ENCODE measurements at regions not wholly inside any gene's neighbourhood (a gene's known extent, or its start where the extent isn't known, plus 50 kb on each side); places are given as distances from the start of the nearest gene placed in this dataset.

- no peaks in the 10 kb centered on the region for H3K4me1 ChIP-seq (ENCODE audit: control insufficient read depth in 2 of 2, insufficient read depth in 2 of 2, low read length in 2 of 2)
- ChIA-PET CTCF (no interaction called here), POLR2A (no interaction called here)
- no peaks in the 10 kb centered on the region for H3K36me3 ChIP-seq (ENCODE audit: control insufficient read depth in 2 of 3, insufficient read depth in 3 of 3, low read length in 3 of 3)
- intact Hi-C loops (cut with micrococcal nuclease), result loop anchor here in 1 of 2 donors (2.0 kb wide), 1 partner anchor 242 kb away; no protein-coding TSS in a partner anchor
- no peaks in the 10 kb centered on the region for H3K9me3 ChIP-seq (ENCODE audit: control insufficient read depth in 2 of 3, low read length in 3 of 3)
- no peak overlapping the region for H3K4me3 ChIP-seq (ENCODE audit: low read length)
- no peak overlapping the region for H3K27ac Mint-ChIP-seq
- no peak for ATAC-seq
- H3K4me1 Mint-ChIP-seq, result no peaks in the 10 kb centered on the region
- H3K27me3 Mint-ChIP-seq, result peaks cover 22 to 41% (median 37%) of the 10 kb centered on the region in 5 donors
- no peak overlapping the region for H3K4me3 Mint-ChIP-seq
- no peak overlapping the region for H3K27ac ChIP-seq (ENCODE audit: low read depth, low read length)
- no peaks in the 10 kb centered on the region for H3K27me3 ChIP-seq (ENCODE audit: control insufficient read depth in 2 of 2, insufficient read depth in 2 of 2, low read length in 2 of 2)
- H3K36me3 Mint-ChIP-seq, result peaks cover 0 to 8% (median 0%) of the 10 kb centered on the region in 5 donors
- DNase-seq, result no peak
- H3K9me3 Mint-ChIP-seq, result peaks cover 0 to 5% (median 0%) of the 10 kb centered on the region in 11 donors
Observed at GRCh38 chr4:121485190-121485804, 104.5 kb upstream of the QRFPR start.

DNA sequence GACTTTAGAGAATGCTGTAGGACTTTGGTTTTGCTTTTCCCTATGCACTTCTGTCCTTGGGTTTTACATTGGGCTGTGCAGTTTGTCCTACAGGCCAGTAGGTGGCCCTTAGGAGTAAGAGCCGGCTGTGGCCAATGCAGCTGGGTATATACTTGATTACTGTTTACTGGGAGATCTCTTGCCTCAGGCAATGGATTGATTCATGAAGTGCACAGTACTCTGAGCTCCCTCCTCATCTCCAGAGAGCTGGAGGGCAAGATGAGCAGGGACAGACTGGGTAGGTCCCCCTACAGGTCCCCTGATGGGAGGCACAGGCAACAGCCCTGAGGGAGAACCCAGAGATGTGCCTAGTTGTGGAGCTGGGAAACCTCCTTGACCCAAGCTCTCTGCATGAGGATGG, 103.8 kb upstream of the QRFPR start:
- Histone ChIP-seq H3K4me1 (ENCODE audit: control insufficient read depth in 2 of 2, insufficient read depth in 2 of 2, low read length in 2 of 2) (no peaks in the 10 kb centered on the region), H3K9me3 (ENCODE audit: control insufficient read depth in 2 of 3, low read length in 3 of 3) (no peaks in the 10 kb centered on the region), H3K27ac (ENCODE audit: low read depth, low read length) (no peak overlapping the region), H3K27me3 (ENCODE audit: control insufficient read depth in 2 of 2, insufficient read depth in 2 of 2, low read length in 2 of 2) (no peaks in the 10 kb centered on the region), H3K4me3 (ENCODE audit: low read length) (no peak overlapping the region), H3K36me3 (ENCODE audit: control insufficient read depth in 2 of 3, insufficient read depth in 3 of 3, low read length in 3 of 3) (no peaks in the 10 kb centered on the region)
- no peak overlapping the region for H3K4me3 Mint-ChIP-seq
- H3K36me3 Mint-ChIP-seq, result peaks cover 0 to 8% (median 0%) of the 10 kb centered on the region in 5 donors
- ATAC-seq, result peak; percentile 60
- CTCF ChIA-PET, result no interaction called here
- peaks cover 0 to 10% (median 0%) of the 10 kb centered on the region in 11 donors for H3K9me3 Mint-ChIP-seq
- no peak overlapping the region for H3K27ac Mint-ChIP-seq
- peaks cover 22 to 41% (median 37%) of the 10 kb centered on the region in 5 donors for H3K27me3 Mint-ChIP-seq
- DNase-seq, result peak in 1 of 9 donors; percentile 10
- intact Hi-C loops (cut with micrococcal nuclease), result loop anchor here (1.0 to 5.0 kb wide), 3 partner anchors 173 to 242 kb away; no protein-coding TSS in a partner anchor
- H3K4me1 Mint-ChIP-seq, result no peaks in the 10 kb centered on the region
- POLR2A ChIA-PET, result no interaction called here

DNA sequence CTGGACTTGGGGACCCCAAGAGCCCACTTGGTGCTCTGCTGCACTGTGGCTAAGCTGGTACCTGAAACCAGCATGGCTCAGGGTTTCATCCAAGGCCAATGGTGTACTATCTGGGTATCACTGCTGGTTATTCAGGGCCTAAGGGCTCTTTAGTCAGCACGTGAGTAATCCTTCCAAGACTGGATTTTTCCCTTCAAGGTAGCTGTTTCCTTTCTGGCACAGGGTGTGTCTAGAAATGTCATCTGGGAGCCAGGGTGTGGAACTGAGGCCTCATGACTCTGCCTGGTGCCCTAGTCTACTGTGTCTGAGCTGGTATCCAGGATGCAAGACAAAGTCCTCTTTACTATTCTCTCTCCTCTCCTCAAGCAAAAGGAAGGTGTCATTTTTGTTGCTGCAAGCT, 99.0 kb upstream of the QRFPR start:
- ChIA-PET CTCF (no interaction called here), POLR2A (no interaction called here)
- H3K4me1 Mint-ChIP-seq, result no peaks in the 10 kb centered on the region
- no peak overlapping the region for H3K27ac Mint-ChIP-seq
- ATAC-seq, result no peak
- intact Hi-C loops (cut with micrococcal nuclease), result loop anchor here in 1 of 2 donors (5.0 kb wide), 1 partner anchor 177 kb away; no protein-coding TSS in a partner anchor
- no peaks in the 10 kb centered on the region for H3K4me1 ChIP-seq (ENCODE audit: control insufficient read depth in 2 of 2, insufficient read depth in 2 of 2, low read length in 2 of 2)
- H3K36me3 Mint-ChIP-seq, result peaks cover 0 to 8% (median 0%) of the 10 kb centered on the region in 5 donors
- peaks cover 0 to 10% (median 0%) of the 10 kb centered on the region in 11 donors for H3K9me3 Mint-ChIP-seq
- H3K27me3 ChIP-seq (ENCODE audit: control insufficient read depth in 2 of 2, insufficient read depth in 2 of 2, low read length in 2 of 2), result no peaks in the 10 kb centered on the region
- no peaks in the 10 kb centered on the region for H3K9me3 ChIP-seq (ENCODE audit: control insufficient read depth in 2 of 3, low read length in 3 of 3)
- no peak overlapping the region for H3K4me3 Mint-ChIP-seq
- no peak overlapping the region for H3K27ac ChIP-seq (ENCODE audit: low read depth, low read length)
- H3K36me3 ChIP-seq (ENCODE audit: control insufficient read depth in 2 of 3, insufficient read depth in 3 of 3, low read length in 3 of 3), result no peaks in the 10 kb centered on the region
- DNase-seq, result no peak
- H3K27me3 Mint-ChIP-seq, result peaks cover 17 to 34% (median 21%) of the 10 kb centered on the region in 5 donors
- no peak overlapping the region for H3K4me3 ChIP-seq (ENCODE audit: low read length)

GRCh38 chr4:121477480-121477879, 96.7 kb upstream of the QRFPR start:
- no peak overlapping the region for H3K27ac Mint-ChIP-seq
- Histone ChIP-seq H3K4me3 (ENCODE audit: low read length) (no peak overlapping the region), H3K9me3 (ENCODE audit: control insufficient read depth in 2 of 3, low read length in 3 of 3) (no peaks in the 10 kb centered on the region), H3K4me1 (ENCODE audit: control insufficient read depth in 2 of 2, insufficient read depth in 2 of 2, low read length in 2 of 2) (no peaks in the 10 kb centered on the region), H3K36me3 (ENCODE audit: control insufficient read depth in 2 of 3, insufficient read depth in 3 of 3, low read length in 3 of 3) (no peaks in the 10 kb centered on the region), H3K27ac (ENCODE audit: low read depth, low read length) (no peak overlapping the region), H3K27me3 (ENCODE audit: control insufficient read depth in 2 of 2, insufficient read depth in 2 of 2, low read length in 2 of 2) (no peaks in the 10 kb centered on the region)
- ChIA-PET POLR2A (no interaction called here), CTCF (no interaction called here)
- H3K4me1 Mint-ChIP-seq, result peaks cover 0 to 3% (median 0%) of the 10 kb centered on the region in 7 donors
- peaks cover 0 to 5% (median 0%) of the 10 kb centered on the region in 5 donors for H3K36me3 Mint-ChIP-seq
- peaks cover 4 to 18% (median 5%) of the 10 kb centered on the region in 5 donors for H3K27me3 Mint-ChIP-seq
- DNase-seq (no peak), ATAC-seq (no peak)
- intact Hi-C loops (cut with micrococcal nuclease), result no loop called here
- peaks cover 0 to 10% (median 0%) of the 10 kb centered on the region in 11 donors for H3K9me3 Mint-ChIP-seq
- no peak overlapping the region for H3K4me3 Mint-ChIP-seq

- no peaks in the 10 kb centered on the region for H3K9me3 ChIP-seq (ENCODE audit: control insufficient read depth in 2 of 3, low read length in 3 of 3)
- ChIA-PET CTCF (no interaction called here), POLR2A (no interaction called here)
- Mint-ChIP-seq H3K9me3 (peaks cover 0 to 10% (median 0%) of the 10 kb centered on the region in 11 donors), H3K36me3 (peaks cover 0 to 2% (median 0%) of the 10 kb centered on the region in 5 donors), H3K27ac (no peak overlapping the region), H3K27me3 (peaks cover 1 to 18% (median 4%) of the 10 kb centered on the region in 5 donors), H3K4me3 (no peak overlapping the region), H3K4me1 (peaks cover 0 to 3% (median 0%) of the 10 kb centered on the region in 7 donors)
- no peak overlapping the region for H3K27ac ChIP-seq (ENCODE audit: low read depth, low read length)
- DNase-seq (no peak), ATAC-seq (no peak)
- no peak overlapping the region for H3K4me3 ChIP-seq (ENCODE audit: low read length)
- intact Hi-C loops (cut with micrococcal nuclease), result no loop called here
- no peaks in the 10 kb centered on the region for H3K4me1 ChIP-seq (ENCODE audit: control insufficient read depth in 2 of 2, insufficient read depth in 2 of 2, low read length in 2 of 2)
- no peaks in the 10 kb centered on the region for H3K36me3 ChIP-seq (ENCODE audit: control insufficient read depth in 2 of 3, insufficient read depth in 3 of 3, low read length in 3 of 3)
- no peaks in the 10 kb centered on the region for H3K27me3 ChIP-seq (ENCODE audit: control insufficient read depth in 2 of 2, insufficient read depth in 2 of 2, low read length in 2 of 2)
Observed at GRCh38 chr4:121477079-121477478, 96.3 kb upstream of the QRFPR start.

DNA sequence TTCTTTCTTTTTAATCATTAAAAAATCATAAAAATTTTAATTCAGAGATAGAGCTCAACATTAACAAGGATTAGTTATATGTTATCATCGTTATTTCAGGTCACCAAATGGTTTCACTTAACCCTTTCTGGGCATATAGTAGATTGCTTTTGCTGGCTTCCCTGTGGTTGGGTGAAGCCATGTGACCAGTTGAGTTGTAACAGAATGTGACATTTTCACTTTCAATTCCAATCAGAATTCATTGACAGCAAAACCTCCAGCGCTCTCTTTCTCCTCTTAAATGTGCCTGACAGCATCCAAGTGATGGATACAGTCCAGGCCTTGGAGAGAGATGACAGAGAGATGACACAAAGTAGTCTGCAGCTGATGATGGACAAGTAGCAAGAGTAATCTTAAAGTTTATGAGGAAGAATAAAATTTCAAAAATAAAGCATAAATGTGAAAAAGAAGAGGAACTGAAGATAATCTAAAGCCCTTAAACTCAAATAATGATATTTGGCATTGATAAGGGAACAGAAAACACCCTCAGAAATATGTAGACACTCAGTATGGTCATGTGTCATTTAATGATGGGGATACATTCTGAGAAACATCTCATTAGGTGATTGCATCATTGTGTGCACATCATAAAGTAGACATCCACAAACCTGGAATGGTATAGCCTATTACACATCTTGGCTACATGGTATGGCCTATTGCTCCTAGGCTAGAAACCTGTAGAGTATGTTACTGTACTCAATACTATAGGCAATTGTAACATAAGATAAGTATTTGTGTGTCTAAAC, 92.3 kb upstream of the QRFPR start:
- no peak overlapping the region for H3K4me3 Mint-ChIP-seq
- Histone ChIP-seq H3K36me3 (ENCODE audit: control insufficient read depth in 2 of 3, insufficient read depth in 3 of 3, low read length in 3 of 3) (no peaks in the 10 kb centered on the region), H3K9me3 (ENCODE audit: control insufficient read depth in 2 of 3, low read length in 3 of 3) (no peaks in the 10 kb centered on the region), H3K4me3 (ENCODE audit: low read length) (no peak overlapping the region), H3K27ac (ENCODE audit: low read depth, low read length) (no peak overlapping the region), H3K4me1 (ENCODE audit: control insufficient read depth in 2 of 2, insufficient read depth in 2 of 2, low read length in 2 of 2) (no peaks in the 10 kb centered on the region), H3K27me3 (ENCODE audit: control insufficient read depth in 2 of 2, insufficient read depth in 2 of 2, low read length in 2 of 2) (no peaks in the 10 kb centered on the region)
- H3K4me1 Mint-ChIP-seq, result peaks cover 0 to 3% (median 0%) of the 10 kb centered on the region in 7 donors
- H3K36me3 Mint-ChIP-seq, result peaks cover 0 to 5% (median 0%) of the 10 kb centered on the region in 5 donors
- intact Hi-C loops (cut with micrococcal nuclease), result no loop called here
- H3K27ac Mint-ChIP-seq, result no peak overlapping the region
- ChIA-PET POLR2A (no interaction called here), CTCF (no interaction called here)
- H3K9me3 Mint-ChIP-seq, result peaks cover 2 to 10% (median 6%) of the 10 kb centered on the region in 11 donors
- DNase-seq, result no peak
- ATAC-seq, result no peak
- peaks cover 11 to 19% (median 15%) of the 10 kb centered on the region in 5 donors for H3K27me3 Mint-ChIP-seq

Data from naive thymus-derived CD4-positive, alpha-beta T cell (primary cell).